Hepatocyte (in vitro differentiated cells): ENCODE measurements at regions not wholly inside any gene's neighbourhood (a gene's known extent, or its start where the extent isn't known, plus 50 kb on each side); places are given as distances from the start of the nearest gene placed in this dataset.
"Not testable (repeated sequence)": the region's sequence is repeated elsewhere in the genome, so short reads cannot be mapped to it uniquely, and the experiment has no call there.

ENCODE experiments used
- DNase-seq: peaks from one replicate; pipeline ENCODE4 v3.0.0-alpha.2; 2016; ENCODE audit warnings: low spot score
- H2AFZ ChIP-seq: fragments of 200-600 bp; sonication (generic); 2 replicates; pipeline ENCODE4 v1.6.0; 2016; ENCODE audit warnings: antibody characterized with exemption, mild to moderate bottlenecking
- H3K27ac ChIP-seq: fragments of 200-600 bp; sonication (generic); 2 replicates; pipeline ENCODE4 v1.5.1; 2016; ENCODE audit warnings: mild to moderate bottlenecking
- H3K27me3 ChIP-seq: fragments of 200-600 bp; sonication (generic); 2 replicates; pipeline ENCODE4 v1.6.1; 2016
- H3K36me3 ChIP-seq: fragments of 200-600 bp; sonication (generic); replicated peaks from 2 replicates; pipeline ENCODE4 v1.5.1; 2016; ENCODE audit warnings: low read depth; ENCODE audit not compliant: insufficient read depth
- H3K4me1 ChIP-seq: fragments of 200-600 bp; sonication (generic); 2 replicates; pipeline ENCODE4 v1.5.1; 2016; ENCODE audit warnings: mild to moderate bottlenecking, moderate library complexity; ENCODE audit not compliant: insufficient read depth
- H3K4me2 ChIP-seq: fragments of 200-600 bp; sonication (generic); 2 replicates; pipeline ENCODE4 v1.6.0; 2016
- H3K4me3 ChIP-seq: fragments of 200-600 bp; sonication (generic); 2 replicates; pipeline ENCODE4 v1.5.1; 2016; ENCODE audit warnings: mild to moderate bottlenecking
- H3K79me2 ChIP-seq: fragments of 200-600 bp; sonication (generic); 2 replicates; pipeline ENCODE4 v1.6.0; 2017; ENCODE audit warnings: mild to moderate bottlenecking
- H3K9me2 ChIP-seq: fragments of 200-600 bp; sonication (generic); replicated peaks from 2 replicates; pipeline ENCODE4 v1.6.0; 2017; ENCODE audit warnings: mild to moderate bottlenecking; ENCODE audit not compliant: insufficient read depth
- H3K9me3 ChIP-seq: fragments of 200-600 bp; sonication (generic); 2 replicates; pipeline ENCODE4 v1.5.1; 2016; ENCODE audit warnings: low read depth, mild to moderate bottlenecking
- H4K20me1 ChIP-seq: fragments of 200-600 bp; sonication (generic); 2 replicates; pipeline ENCODE4 v1.6.0; 2016; ENCODE audit warnings: mild to moderate bottlenecking; ENCODE audit not compliant: insufficient read depth, poor library complexity, severe bottlenecking
- EZH2 ChIP-seq: fragments of 200-600 bp; sonication (generic); IDR thresholded peaks from 2 replicates; pipeline ENCODE4 v1.6.1; 2016; ENCODE audit warnings: antibody characterized with exemption, mild to moderate bottlenecking, borderline replicate concordance
- EZH2phosphoT487 ChIP-seq: fragments of 200-600 bp; sonication (generic); IDR thresholded peaks from one replicate; pipeline ENCODE4 v1.6.1; 2018; ENCODE audit warnings: antibody characterized with exemption, mild to moderate bottlenecking, low read depth, moderate library complexity; ENCODE audit not compliant: unreplicated experiment, severe bottlenecking
- WGBS: methylation state at CpG from one replicate; pipeline ENCODE4 v1.1.6; 2016; ENCODE audit warnings: low lambda C conversion rate; ENCODE audit errors: missing lambda C conversion rate; 5-methylcytosine and 5-hydroxymethylcytosine counted together
- TF ChIP-seq, protein P1 (sequence below): fragments of 200-600 bp; sonication (generic); IDR thresholded peaks from 2 replicates; pipeline ENCODE4 v1.5.1; 2016; ENCODE audit warnings: antibody characterized with exemption, mild to moderate bottlenecking; ENCODE audit not compliant: poor library complexity

DNA sequence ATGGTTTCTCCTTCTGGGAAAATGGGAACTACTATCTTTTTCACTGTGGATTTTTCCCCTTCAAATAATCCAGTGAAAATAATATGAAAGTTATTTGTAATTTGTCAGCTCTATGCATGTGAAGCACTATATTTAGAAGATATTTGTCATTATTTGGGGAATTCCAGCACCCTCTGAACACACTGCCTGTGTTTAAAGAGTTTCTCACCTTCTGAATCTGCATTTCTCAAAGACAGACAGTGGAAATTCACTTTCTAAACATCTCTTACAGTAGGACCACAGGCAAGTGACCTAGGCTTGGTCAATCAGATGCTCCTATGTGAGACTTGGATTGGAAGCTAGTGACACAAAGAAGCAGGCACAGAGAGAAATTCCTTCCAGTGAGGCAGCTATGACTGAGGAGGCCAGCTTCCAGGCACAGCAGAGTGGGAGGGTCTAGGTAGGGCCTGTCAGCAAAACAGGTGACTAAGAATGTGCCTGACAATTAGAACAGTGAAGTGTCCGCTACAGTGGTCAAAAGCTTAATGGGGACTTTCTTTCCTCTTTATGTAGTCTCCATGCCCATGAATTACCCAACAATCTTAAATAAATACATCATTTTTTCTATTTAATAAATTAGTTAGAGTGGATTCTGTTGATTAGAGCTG, 167.2 kb downstream of the HMHB1 start:
- no peaks in the 10 kb centered on the region for H3K36me3 ChIP-seq
- WGBS, result 39% methylated on average over 1 of the region's 1 CpG
- no peaks in the 10 kb centered on the region for H3K27me3 ChIP-seq
- H4K20me1 ChIP-seq, result no peaks in the 10 kb centered on the region
- H3K9me2 ChIP-seq, result no peaks in the 10 kb centered on the region
- no peak overlapping the region for H3K27ac ChIP-seq
- no peak overlapping the region for H3K4me3 ChIP-seq
- no peak for DNase-seq
- H3K9me3 ChIP-seq, result no peaks in the 10 kb centered on the region
- H3K4me2 ChIP-seq, result no peak overlapping the region
- no peak for TF ChIP-seq EZH2phosphoT487
- TF ChIP-seq, protein P1, sequence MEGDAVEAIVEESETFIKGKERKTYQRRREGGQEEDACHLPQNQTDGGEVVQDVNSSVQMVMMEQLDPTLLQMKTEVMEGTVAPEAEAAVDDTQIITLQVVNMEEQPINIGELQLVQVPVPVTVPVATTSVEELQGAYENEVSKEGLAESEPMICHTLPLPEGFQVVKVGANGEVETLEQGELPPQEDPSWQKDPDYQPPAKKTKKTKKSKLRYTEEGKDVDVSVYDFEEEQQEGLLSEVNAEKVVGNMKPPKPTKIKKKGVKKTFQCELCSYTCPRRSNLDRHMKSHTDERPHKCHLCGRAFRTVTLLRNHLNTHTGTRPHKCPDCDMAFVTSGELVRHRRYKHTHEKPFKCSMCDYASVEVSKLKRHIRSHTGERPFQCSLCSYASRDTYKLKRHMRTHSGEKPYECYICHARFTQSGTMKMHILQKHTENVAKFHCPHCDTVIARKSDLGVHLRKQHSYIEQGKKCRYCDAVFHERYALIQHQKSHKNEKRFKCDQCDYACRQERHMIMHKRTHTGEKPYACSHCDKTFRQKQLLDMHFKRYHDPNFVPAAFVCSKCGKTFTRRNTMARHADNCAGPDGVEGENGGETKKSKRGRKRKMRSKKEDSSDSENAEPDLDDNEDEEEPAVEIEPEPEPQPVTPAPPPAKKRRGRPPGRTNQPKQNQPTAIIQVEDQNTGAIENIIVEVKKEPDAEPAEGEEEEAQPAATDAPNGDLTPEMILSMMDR, result no peak
- no peak for TF ChIP-seq EZH2
- no peaks in the 10 kb centered on the region for H3K4me1 ChIP-seq
- H3K79me2 ChIP-seq, result no peaks in the 10 kb centered on the region
- H2AFZ ChIP-seq, result no peak overlapping the region

DNA sequence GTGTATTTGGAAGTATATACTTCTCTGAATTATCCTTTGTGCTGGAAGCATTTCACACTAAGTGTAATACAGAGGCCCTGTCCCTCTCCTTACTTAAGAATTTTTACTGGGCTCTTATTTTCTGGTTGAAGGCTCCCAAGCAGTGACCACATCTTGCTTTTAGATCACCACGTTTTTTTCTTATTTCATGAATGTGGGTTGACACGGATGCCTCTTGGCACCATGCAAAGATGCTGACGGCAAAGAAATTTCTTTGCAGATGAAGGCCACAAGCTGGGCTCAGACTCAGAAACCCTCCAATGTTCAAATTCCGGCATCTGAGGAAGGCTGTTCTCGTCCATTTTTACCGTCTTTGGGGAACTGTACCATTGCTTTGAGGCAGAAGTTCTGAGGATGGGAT, 168.5 kb downstream of the HMHB1 start:
- no peak for DNase-seq
- Histone ChIP-seq H2AFZ (no peak overlapping the region), H3K9me2 (no peaks in the 10 kb centered on the region), H3K79me2 (no peaks in the 10 kb centered on the region), H3K36me3 (no peaks in the 10 kb centered on the region), H3K4me2 (no peak overlapping the region), H3K4me1 (peaks cover 4% of the 10 kb centered on the region), H3K9me3 (no peaks in the 10 kb centered on the region), H3K4me3 (no peak overlapping the region), H3K27me3 (no peaks in the 10 kb centered on the region), H3K27ac (no peak overlapping the region), H4K20me1 (no peaks in the 10 kb centered on the region)
- 94% methylated on average over 6 of the region's 6 CpGs for WGBS
- no peak for TF ChIP-seq EZH2phosphoT487
- TF ChIP-seq, protein P1, result no peak
- TF ChIP-seq EZH2, result no peak

DNA sequence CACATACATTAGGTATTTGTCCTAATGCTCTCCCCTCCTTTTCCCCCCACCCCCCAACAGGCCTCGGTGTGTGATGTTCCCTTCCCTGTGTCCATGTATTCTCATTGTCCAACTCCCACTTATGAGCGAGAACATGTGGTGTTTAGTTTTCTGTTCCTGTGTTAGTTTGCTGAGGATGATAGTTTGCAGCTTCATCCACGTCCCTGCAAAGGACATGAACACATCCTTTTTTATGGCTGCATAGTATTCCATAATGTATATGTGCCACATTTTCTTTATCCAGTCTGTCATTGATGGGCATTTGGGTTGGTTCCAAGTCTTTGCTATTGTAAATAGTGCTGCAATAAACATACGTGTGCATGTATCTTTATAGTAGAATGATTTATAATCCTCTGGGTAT, 171.0 kb downstream of the HMHB1 start:
- not testable (repeated sequence) for H3K9me2 ChIP-seq, H3K9me3 ChIP-seq, H2AFZ ChIP-seq, H3K4me3 ChIP-seq, H3K79me2 ChIP-seq, H3K4me2 ChIP-seq, H4K20me1 ChIP-seq, H3K27ac ChIP-seq, DNase-seq, H3K36me3 ChIP-seq, H3K27me3 ChIP-seq
- WGBS, result 86% methylated on average over 4 of the region's 4 CpGs
- peaks cover 15% of the 10 kb centered on the region for H3K4me1 ChIP-seq

DNA sequence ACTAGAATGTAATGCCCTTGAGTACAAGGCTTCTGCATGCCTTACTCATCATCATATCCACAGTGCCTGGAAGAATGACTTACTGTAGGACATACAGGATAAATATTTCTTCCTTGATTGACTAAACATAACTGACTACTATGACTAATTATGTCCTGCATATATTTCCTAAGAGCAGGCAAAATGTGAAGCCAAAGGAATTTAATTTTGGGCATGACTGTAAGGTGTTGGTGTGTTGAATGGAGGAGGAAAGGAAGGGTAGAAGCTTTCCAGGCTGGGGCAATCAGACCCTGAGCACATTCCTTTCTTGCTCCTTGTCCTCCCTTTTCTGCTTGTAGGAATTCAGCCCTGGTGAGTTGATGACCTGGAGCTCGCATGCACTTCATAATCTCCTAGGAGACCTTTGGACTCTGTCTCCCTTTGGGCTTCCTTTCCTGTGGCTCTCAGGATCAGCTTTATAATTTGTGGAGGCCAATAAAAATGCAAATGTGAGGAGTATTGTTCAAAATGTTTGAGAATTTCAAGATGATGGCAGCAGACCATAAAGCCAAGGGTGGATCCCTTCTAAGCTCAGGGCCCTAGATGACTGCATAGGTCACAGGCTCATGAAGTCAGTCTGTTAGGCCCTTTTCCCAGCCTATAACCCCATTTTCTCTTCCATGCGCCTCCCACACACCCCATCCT, 174.0 kb downstream of the HMHB1 start:
- Histone ChIP-seq H3K9me3 (no peaks in the 10 kb centered on the region), H3K79me2 (no peaks in the 10 kb centered on the region), H3K9me2 (no peaks in the 10 kb centered on the region), H4K20me1 (no peaks in the 10 kb centered on the region), H3K4me1 (peaks cover 15% of the 10 kb centered on the region), H3K27ac (peak overlapping the region; percentile 73), H3K4me3 (no peak overlapping the region), H3K27me3 (no peaks in the 10 kb centered on the region), H2AFZ (no peak overlapping the region), H3K36me3 (no peaks in the 10 kb centered on the region), H3K4me2 (no peak overlapping the region)
- 76% methylated on average over 2 of the region's 2 CpGs for WGBS
- TF ChIP-seq, protein P1, result no peak
- DNase-seq, result peak; percentile 34
